GM23248 (cell line): ENCODE measurements at regions not wholly inside any gene's neighbourhood (a gene's known extent, or its start where the extent isn't known, plus 50 kb on each side); places are given as distances from the start of the nearest gene placed in this dataset.

ENCODE experiments used
- DNase-seq: peaks from one replicate; pipeline ENCODE4 v3.0.0-alpha.2; 2015
- H2AFZ ChIP-seq: fragments of 200-600 bp; sonication (generic); 2 replicates; pipeline ENCODE4 v1.6.1; 2016; ENCODE audit warnings: antibody characterized with exemption
- H3F3A ChIP-seq: fragments of 200-600 bp; sonication (generic); 2 replicates; pipeline ENCODE4 v1.6.1; 2016; ENCODE audit warnings: mild to moderate bottlenecking, antibody characterized with exemption, mixed run types; ENCODE audit not compliant: insufficient read depth
- H3K27ac ChIP-seq: fragments of 200-600 bp; sonication (generic); 2 replicates; pipeline ENCODE4 v1.5.1; 2016; ENCODE audit warnings: mild to moderate bottlenecking
- H3K27me3 ChIP-seq: fragments of 200-600 bp; sonication (generic); replicated peaks from 2 replicates; pipeline ENCODE4 v1.6.1; 2016; ENCODE audit warnings: mild to moderate bottlenecking; ENCODE audit not compliant: insufficient read depth
- H3K36me3 ChIP-seq: fragments of 200-600 bp; sonication (generic); 2 replicates; pipeline ENCODE4 v1.6.1; 2016; ENCODE audit warnings: low read depth, mild to moderate bottlenecking
- H3K4me1 ChIP-seq: fragments of 200-600 bp; sonication (generic); 2 replicates; pipeline ENCODE4 v1.6.1; 2016; ENCODE audit warnings: mild to moderate bottlenecking; ENCODE audit not compliant: insufficient read depth
- H3K4me2 ChIP-seq: fragments of 200-600 bp; sonication (generic); one replicate; pipeline ENCODE4 v1.6.1; 2016; ENCODE audit warnings: mild to moderate bottlenecking; ENCODE audit not compliant: unreplicated experiment
- H3K4me3 ChIP-seq: fragments of 200-600 bp; sonication (generic); 2 replicates; pipeline ENCODE4 v1.5.1; 2016; ENCODE audit warnings: mild to moderate bottlenecking
- H3K79me2 ChIP-seq: fragments of 200-600 bp; sonication (generic); 2 replicates; pipeline ENCODE4 v1.6.1; 2016; ENCODE audit warnings: mild to moderate bottlenecking; ENCODE audit not compliant: insufficient read depth
- H3K9ac ChIP-seq: fragments of 200-600 bp; sonication (generic); 2 replicates; pipeline ENCODE4 v1.6.1; 2016; ENCODE audit warnings: mild to moderate bottlenecking
- H3K9me2 ChIP-seq: fragments of 200-600 bp; sonication (generic); 2 replicates; pipeline ENCODE4 v1.6.1; 2016; ENCODE audit warnings: mixed run types, mild to moderate bottlenecking, moderate library complexity; ENCODE audit not compliant: insufficient read depth
- H3K9me3 ChIP-seq: fragments of 200-600 bp; sonication (generic); one replicate; pipeline ENCODE4 v1.6.1; 2017; ENCODE audit warnings: low read depth
- H4K20me1 ChIP-seq: fragments of 200-600 bp; sonication (generic); 2 replicates; pipeline ENCODE4 v1.6.0; 2016; ENCODE audit not compliant: insufficient read depth
- EZH2 ChIP-seq: fragments of 200-600 bp; sonication (generic); IDR thresholded peaks from 2 replicates; pipeline ENCODE4 v1.6.1; 2018; ENCODE audit warnings: antibody characterized with exemption, mild to moderate bottlenecking; ENCODE audit not compliant: insufficient read depth, poor library complexity, severe bottlenecking
- EZH2phosphoT487 ChIP-seq: fragments of 200-600 bp; sonication (generic); IDR thresholded peaks from 2 replicates; pipeline ENCODE4 v1.6.1; 2018; ENCODE audit warnings: antibody characterized with exemption, moderate library complexity, mild to moderate bottlenecking, low read depth; ENCODE audit not compliant: insufficient read depth
- WGBS, 2 experiments: methylation state at CpG; one replicate each; pipeline ENCODE4 v1.1.6; 2015 to 2017; ENCODE audit warnings: low lambda C conversion rate in 2 of 2, low coverage in 1 of 2; ENCODE audit errors: missing lambda C conversion rate in 2 of 2; 5-methylcytosine and 5-hydroxymethylcytosine counted together
- in situ Hi-C: fragments of 300-500 bp; cut with MboI; formaldehyde crosslinking; loops from 2 replicates; pipeline ENCODE4 v1.15.0; 2020

- Histone ChIP-seq H4K20me1 (0 out of 2 replicates have a peak, but pooled peaks cover 3% of the 10 kb centered on the region), H3K4me2 (no peak overlapping the region), H3K27ac (no peak overlapping the region), H3F3A (no peaks in the 10 kb centered on the region), H3K79me2 (no peaks in the 10 kb centered on the region), H3K9me2 (no peaks in the 10 kb centered on the region), H3K9ac (no peak overlapping the region), H2AFZ (no peak overlapping the region), H3K27me3 (no peaks in the 10 kb centered on the region), H3K4me1 (no peaks in the 10 kb centered on the region), H3K4me3 (no peak overlapping the region), H3K36me3 (no peaks in the 10 kb centered on the region), H3K9me3 (no peaks in the 10 kb centered on the region)
- no peak for TF ChIP-seq EZH2
- no peak for DNase-seq
- in situ Hi-C loops = no loop called here
- WGBS, 2 experiments = 2 to 4% methylated on average over 4 of the region's 4 CpGs
Measured at GRCh38 chr13:81406639-81407292, 1065.8 kb upstream of the SPRY2 start.

DNA sequence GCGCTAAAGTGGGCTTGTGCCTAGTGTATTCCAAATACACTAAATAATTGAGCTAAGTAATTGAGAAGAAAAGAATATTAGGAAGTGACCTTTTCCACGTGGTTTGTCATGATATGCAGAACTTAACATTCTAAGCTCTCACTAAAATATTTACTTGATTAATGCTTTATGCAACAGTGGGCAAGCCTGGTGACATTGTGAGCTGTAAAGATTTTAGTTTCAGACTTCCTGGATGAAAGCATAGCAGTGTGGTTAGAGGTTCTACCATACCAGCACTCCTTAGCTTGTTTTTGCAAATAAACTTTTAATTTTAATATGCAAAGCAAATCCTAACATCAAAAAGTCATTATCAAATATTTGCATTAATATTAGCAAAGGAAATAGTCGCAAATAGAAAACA, 1065.1 kb upstream of the SPRY2 start:
- 0 out of 2 replicates have a peak, but pooled peaks cover 3% of the 10 kb centered on the region for H4K20me1 ChIP-seq
- H2AFZ ChIP-seq = no peak overlapping the region
- H3K4me3 ChIP-seq = no peak overlapping the region
- no peaks in the 10 kb centered on the region for H3K9me3 ChIP-seq
- H3K36me3 ChIP-seq = no peaks in the 10 kb centered on the region
- no peaks in the 10 kb centered on the region for H3K9me2 ChIP-seq
- no peak overlapping the region for H3K27ac ChIP-seq
- no peaks in the 10 kb centered on the region for H3K27me3 ChIP-seq
- TF ChIP-seq EZH2 = no peak
- TF ChIP-seq EZH2phosphoT487 = no peak
- in situ Hi-C loops = no loop called here
- no peak overlapping the region for H3K9ac ChIP-seq
- no peak overlapping the region for H3K4me2 ChIP-seq
- H3F3A ChIP-seq = no peaks in the 10 kb centered on the region
- no peak for DNase-seq
- WGBS, 2 experiments = 3 to 9% methylated on average over 3 of the region's 3 CpGs
- H3K4me1 ChIP-seq = no peaks in the 10 kb centered on the region
- no peaks in the 10 kb centered on the region for H3K79me2 ChIP-seq

GRCh38 chr13:81396192-81396591, 1055.3 kb upstream of the SPRY2 start:
- in situ Hi-C loops = no loop called here
- Histone ChIP-seq H3K27me3 (no peaks in the 10 kb centered on the region), H3K4me1 (no peaks in the 10 kb centered on the region), H2AFZ (no peak overlapping the region), H3F3A (no peaks in the 10 kb centered on the region), H4K20me1 (no peaks in the 10 kb centered on the region), H3K27ac (no peak overlapping the region), H3K4me3 (no peak overlapping the region), H3K4me2 (no peak overlapping the region), H3K79me2 (no peaks in the 10 kb centered on the region), H3K36me3 (no peaks in the 10 kb centered on the region), H3K9me3 (no peaks in the 10 kb centered on the region), H3K9me2 (no peaks in the 10 kb centered on the region), H3K9ac (no peak overlapping the region)
- no peak for DNase-seq
- WGBS, 2 experiments = 8 to 12% methylated on average over 3 to 4 of the region's 4 CpGs
- TF ChIP-seq EZH2 = no peak
- no peak for TF ChIP-seq EZH2phosphoT487

GRCh38 chr13:81395368-81395767, 1054.4 kb upstream of the SPRY2 start:
- no peak overlapping the region for H3K27ac ChIP-seq
- H3K27me3 ChIP-seq = no peaks in the 10 kb centered on the region
- H3K9ac ChIP-seq = no peak overlapping the region
- no peak for TF ChIP-seq EZH2
- TF ChIP-seq EZH2phosphoT487 = no peak
- no peak for DNase-seq
- H3K9me3 ChIP-seq = no peaks in the 10 kb centered on the region
- no peaks in the 10 kb centered on the region for H3K79me2 ChIP-seq
- no peaks in the 10 kb centered on the region for H3K9me2 ChIP-seq
- in situ Hi-C loops = no loop called here
- H3F3A ChIP-seq = no peaks in the 10 kb centered on the region
- whole genome bisulfite sequencing, 2 experiments = 1 to 4% methylated on average over 4 of the region's 4 CpGs
- H3K4me1 ChIP-seq = no peaks in the 10 kb centered on the region
- no peaks in the 10 kb centered on the region for H4K20me1 ChIP-seq
- H3K36me3 ChIP-seq = no peaks in the 10 kb centered on the region
- H3K4me3 ChIP-seq = no peak overlapping the region
- H2AFZ ChIP-seq = no peak overlapping the region
- H3K4me2 ChIP-seq = no peak overlapping the region

GRCh38 chr13:81394640-81395039, 1053.7 kb upstream of the SPRY2 start:
- Histone ChIP-seq H3F3A (no peaks in the 10 kb centered on the region), H3K36me3 (no peaks in the 10 kb centered on the region), H4K20me1 (no peaks in the 10 kb centered on the region), H3K4me2 (no peak overlapping the region), H3K27ac (no peak overlapping the region), H3K4me3 (no peak overlapping the region), H3K9me2 (no peaks in the 10 kb centered on the region), H3K9me3 (no peaks in the 10 kb centered on the region), H3K79me2 (no peaks in the 10 kb centered on the region), H2AFZ (no peak overlapping the region), H3K27me3 (no peaks in the 10 kb centered on the region), H3K9ac (no peak overlapping the region), H3K4me1 (no peaks in the 10 kb centered on the region)
- in situ Hi-C loops = no loop called here
- DNase-seq = no peak
- WGBS, 2 experiments = 27 to 33% methylated on average over 5 of the region's 5 CpGs
- no peak for TF ChIP-seq EZH2phosphoT487
- no peak for TF ChIP-seq EZH2
